ENCODE measurements at regions not wholly inside any gene's neighbourhood (a gene's known extent, or its start where the extent isn't known, plus 50 kb on each side); places are given as distances from the start of the nearest gene placed in this dataset.
"Not testable (repeated sequence)": the region's sequence is repeated elsewhere in the genome, so short reads cannot be mapped to it uniquely, and the experiment has no call there.

DNA sequence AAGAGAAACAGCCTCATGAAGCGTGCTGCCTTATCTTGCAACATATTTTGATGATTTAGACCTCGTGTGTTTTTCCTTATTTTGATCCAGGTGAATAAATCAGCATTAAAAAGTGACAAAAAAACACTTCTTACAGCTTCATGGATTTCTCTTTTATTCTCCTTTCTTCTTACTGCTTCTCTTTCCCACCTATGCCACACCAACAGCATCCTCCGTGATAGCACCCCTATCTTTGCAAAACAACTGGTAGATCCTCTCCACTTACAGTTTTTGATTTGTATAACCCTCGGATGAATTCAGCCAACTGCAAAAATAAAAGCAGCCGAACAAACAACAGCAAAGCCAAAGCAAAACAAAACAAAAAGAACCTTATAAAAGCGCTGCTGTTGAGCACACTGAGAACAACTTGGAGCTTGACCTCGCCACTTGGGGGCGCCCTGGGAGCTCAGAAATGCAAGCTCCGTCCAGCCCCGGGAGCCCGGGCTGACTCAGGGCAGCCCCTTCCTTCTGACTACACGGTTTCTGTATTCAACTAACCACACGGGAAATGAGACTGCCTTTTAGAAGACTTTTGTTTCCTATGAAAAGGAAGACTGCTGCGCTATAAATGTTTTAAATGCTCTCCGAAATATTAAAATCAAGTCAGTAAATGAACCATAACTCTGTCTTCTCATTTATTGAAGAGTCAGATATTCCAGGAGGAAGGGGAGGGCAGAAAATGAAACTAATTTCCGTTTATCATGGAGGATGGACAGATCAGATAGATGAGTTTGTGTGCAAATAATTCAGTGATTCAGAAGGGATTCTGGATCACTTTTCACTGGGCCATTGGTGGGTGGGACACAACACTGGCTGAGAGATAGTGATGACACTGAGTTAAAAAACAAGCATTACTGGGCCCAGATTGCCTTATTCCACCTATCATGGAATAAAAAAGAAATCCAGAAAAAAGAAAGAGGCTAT lies 186.8 kb downstream of the ATP6V0E2 start:
- H3K27me3 ChIP-seq (ENCODE audit: control insufficient read depth, insufficient read depth, low read length); CTCF ChIA-PET; H3K4me3 ChIP-seq (ENCODE audit: low read depth, low read length); DNase-seq (ENCODE audit: low read depth); POLR2A ChIA-PET; H3K36me3 ChIP-seq (ENCODE audit: control insufficient read depth, insufficient read depth, low read length): not testable (repeated sequence)
- TF ChIP-seq, protein P1, sequence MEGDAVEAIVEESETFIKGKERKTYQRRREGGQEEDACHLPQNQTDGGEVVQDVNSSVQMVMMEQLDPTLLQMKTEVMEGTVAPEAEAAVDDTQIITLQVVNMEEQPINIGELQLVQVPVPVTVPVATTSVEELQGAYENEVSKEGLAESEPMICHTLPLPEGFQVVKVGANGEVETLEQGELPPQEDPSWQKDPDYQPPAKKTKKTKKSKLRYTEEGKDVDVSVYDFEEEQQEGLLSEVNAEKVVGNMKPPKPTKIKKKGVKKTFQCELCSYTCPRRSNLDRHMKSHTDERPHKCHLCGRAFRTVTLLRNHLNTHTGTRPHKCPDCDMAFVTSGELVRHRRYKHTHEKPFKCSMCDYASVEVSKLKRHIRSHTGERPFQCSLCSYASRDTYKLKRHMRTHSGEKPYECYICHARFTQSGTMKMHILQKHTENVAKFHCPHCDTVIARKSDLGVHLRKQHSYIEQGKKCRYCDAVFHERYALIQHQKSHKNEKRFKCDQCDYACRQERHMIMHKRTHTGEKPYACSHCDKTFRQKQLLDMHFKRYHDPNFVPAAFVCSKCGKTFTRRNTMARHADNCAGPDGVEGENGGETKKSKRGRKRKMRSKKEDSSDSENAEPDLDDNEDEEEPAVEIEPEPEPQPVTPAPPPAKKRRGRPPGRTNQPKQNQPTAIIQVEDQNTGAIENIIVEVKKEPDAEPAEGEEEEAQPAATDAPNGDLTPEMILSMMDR (IDR thresholded peaks at IDR 0.05; ENCODE audit: insufficient read depth, low read depth, low read length): 0 out of 2 replicates have a peak, but pooled peaks have one; percentile 20

DNA sequence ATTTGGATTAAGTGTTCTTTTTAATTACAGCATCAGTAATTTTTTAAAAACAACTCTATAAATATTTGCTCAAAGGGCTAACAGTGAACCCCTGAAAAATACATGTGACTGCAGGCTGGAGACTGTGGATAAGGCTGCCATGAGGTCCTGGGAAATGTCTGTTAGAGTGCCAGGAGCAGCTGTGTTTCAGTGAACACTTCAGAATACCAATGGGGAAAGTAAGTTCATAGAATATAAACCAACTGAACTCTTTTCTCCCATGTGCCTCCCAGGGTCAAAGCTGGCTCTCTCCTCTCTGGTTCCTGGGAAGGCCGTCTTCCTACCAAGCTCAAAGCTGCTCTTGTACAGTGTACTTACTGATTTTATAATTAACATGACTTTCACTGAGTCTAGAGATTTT lies 189.4 kb downstream of the ATP6V0E2 start:
- CTCF ChIA-PET; H3K27me3 ChIP-seq (ENCODE audit: control insufficient read depth, insufficient read depth, low read length); DNase-seq (ENCODE audit: low read depth); H3K4me3 ChIP-seq (ENCODE audit: low read depth, low read length); POLR2A ChIA-PET; H3K36me3 ChIP-seq (ENCODE audit: control insufficient read depth, insufficient read depth, low read length): not testable (repeated sequence)

DNA sequence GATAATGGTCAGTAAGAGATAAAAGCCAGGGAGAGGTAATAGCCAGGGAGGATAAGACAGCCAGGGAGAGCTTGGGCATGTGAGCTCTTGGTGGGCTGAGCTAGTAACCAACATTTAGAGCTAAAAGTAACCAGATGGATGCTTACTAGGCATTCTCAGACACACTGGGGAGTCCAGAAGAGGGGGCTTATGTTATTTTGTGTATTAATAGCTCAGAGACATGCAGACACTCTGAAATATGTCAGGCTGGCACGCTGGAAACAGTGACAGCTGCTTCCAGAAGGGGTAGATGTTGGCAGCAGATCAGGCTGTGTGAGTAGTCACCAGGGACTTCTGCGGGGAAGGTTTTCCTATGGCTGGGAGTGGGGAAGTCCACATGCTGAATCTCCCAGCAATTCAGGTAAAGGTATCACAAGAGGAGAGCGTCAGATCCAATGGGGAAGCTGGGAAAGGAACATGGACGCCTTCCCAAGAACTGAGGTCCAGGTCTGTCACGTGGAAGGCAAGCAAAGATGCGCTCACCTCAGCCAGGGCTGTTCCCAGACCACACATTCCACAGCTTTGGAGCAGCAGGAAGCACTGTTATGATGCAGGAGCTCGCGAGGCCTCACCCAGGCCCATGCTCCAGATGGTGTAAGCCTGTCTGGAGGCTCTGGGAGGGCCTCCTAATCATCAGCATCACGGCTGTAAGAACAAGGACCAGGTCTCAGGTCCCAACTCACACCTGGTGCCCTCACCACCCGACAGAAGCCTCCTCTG lies 196.0 kb downstream of the ATP6V0E2 start:
- H3K36me3 ChIP-seq (ENCODE audit: control insufficient read depth, insufficient read depth, low read length); CTCF ChIA-PET; H3K27me3 ChIP-seq (ENCODE audit: control insufficient read depth, insufficient read depth, low read length); DNase-seq (ENCODE audit: low read depth); H3K4me3 ChIP-seq (ENCODE audit: low read depth, low read length); POLR2A ChIA-PET: not testable (repeated sequence)

DNA sequence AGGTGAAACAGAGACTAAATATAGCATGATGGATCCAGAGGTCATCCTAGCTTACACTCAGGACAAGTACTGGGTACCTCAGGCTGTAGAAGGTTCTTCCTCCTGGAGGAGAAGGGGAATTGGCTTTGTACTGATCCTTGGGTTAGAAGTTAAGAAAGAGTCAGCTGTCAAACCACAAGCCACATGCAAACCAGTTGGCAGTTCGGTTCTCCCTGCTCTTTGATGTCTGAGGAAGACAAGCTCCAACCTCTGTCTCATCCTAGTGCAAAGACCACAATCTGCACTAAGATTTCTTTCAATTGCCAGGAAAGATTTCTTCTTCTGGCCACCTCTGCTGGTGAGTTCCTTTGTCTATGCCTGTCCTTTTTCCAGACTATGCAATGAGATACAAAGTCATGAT lies 203.8 kb downstream of the ATP6V0E2 start:
- POLR2A ChIA-PET: not testable (repeated sequence)

DNA sequence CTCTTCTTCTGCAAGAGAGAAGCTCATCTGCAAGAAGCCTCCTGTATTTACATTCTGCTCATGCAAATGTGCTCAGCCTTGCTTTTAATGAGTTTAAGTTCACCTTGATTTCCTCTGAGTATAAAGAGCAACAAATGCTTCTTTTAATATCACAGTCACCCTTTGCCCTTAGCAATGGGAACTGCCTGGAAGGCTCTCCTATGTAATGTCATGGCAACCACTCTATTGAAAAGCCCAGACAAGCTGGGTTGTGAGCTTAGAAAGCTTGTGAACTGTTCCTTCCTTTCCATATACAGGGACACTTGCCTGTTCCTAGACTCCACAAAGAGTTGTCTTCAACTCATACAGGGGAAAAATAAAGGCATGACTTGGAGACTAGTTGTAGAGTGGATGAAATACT lies 208.1 kb downstream of the ATP6V0E2 start:
- H3K27me3 ChIP-seq (ENCODE audit: control insufficient read depth, insufficient read depth, low read length); H3K36me3 ChIP-seq (ENCODE audit: control insufficient read depth, insufficient read depth, low read length); H3K4me3 ChIP-seq (ENCODE audit: low read depth, low read length); DNase-seq (ENCODE audit: low read depth); POLR2A ChIA-PET; CTCF ChIA-PET: not testable (repeated sequence)

More for the DNA sequence above, 203.8 kb downstream of the ATP6V0E2 start:
- CTCF ChIA-PET; H3K27me3 ChIP-seq (ENCODE audit: control insufficient read depth, insufficient read depth, low read length); DNase-seq (ENCODE audit: low read depth); H3K36me3 ChIP-seq (ENCODE audit: control insufficient read depth, insufficient read depth, low read length); H3K4me3 ChIP-seq (ENCODE audit: low read depth, low read length): not testable (repeated sequence)

DNA sequence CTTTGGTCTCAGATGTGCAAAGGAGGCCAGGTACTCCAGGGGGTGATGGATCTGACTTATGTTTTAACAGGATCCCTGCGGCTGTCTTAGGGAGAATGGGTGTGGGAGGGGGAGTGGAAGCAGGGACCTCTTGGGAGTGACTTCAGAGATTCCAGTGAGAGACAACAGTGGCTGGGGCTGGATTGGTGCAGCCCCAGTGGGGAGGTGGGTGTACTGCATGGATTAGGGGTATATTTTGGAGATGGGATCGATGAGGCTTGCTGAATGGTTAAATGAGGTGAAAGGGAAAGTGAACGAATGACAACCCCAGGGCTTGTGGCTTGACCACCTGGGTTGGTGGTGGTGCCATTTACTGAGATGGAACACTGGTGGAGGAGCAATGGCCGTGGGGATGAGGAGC lies 211.0 kb downstream of the ATP6V0E2 start:
- DNase-seq (ENCODE audit: low read depth); CTCF ChIA-PET; POLR2A ChIA-PET; H3K27me3 ChIP-seq (ENCODE audit: control insufficient read depth, insufficient read depth, low read length); H3K4me3 ChIP-seq (ENCODE audit: low read depth, low read length); H3K36me3 ChIP-seq (ENCODE audit: control insufficient read depth, insufficient read depth, low read length): not testable (repeated sequence)

DNA sequence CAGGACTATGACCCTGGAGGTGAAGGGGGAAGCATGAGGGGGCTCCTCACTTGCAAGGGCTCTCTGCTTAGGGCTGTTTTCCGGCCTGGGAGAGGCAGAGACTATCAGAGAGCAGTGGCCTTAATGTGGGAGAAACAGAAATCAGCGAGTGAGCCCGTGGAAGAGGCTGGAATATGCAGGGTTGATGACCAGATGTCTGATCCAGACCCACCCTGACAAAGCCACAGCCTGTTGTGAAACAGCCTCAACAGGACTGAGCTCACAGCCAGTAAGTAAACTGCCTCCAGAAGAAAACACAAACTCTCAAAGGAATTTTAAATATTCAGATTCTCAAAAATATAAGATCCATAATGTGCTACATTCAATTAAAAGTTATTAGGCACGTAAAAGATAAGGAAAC lies 213.7 kb downstream of the ATP6V0E2 start:
- CTCF ChIA-PET; POLR2A ChIA-PET; H3K36me3 ChIP-seq (ENCODE audit: control insufficient read depth, insufficient read depth, low read length); DNase-seq (ENCODE audit: low read depth); H3K27me3 ChIP-seq (ENCODE audit: control insufficient read depth, insufficient read depth, low read length); H3K4me3 ChIP-seq (ENCODE audit: low read depth, low read length): not testable (repeated sequence)

DNA sequence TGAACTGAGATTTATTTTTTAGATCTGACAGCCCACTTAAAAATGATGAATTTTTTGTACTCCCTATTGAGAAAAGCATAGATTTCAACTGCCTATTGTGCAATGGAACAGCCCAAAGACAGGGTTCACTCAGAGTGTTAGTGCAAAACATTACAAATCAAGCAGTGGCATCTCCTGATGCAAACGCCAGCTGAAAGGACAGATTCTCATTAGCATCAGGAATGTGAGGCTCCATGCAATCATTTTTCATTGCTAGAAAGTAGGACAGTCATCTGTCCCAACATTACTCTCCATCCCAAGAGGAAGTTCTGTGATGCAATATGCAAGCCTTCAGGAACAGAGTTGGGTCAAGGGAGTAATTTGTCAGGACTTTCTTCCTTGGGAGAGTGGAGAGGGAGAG lies 215.4 kb downstream of the ATP6V0E2 start:
- POLR2A ChIA-PET; DNase-seq (ENCODE audit: low read depth); CTCF ChIA-PET; H3K4me3 ChIP-seq (ENCODE audit: low read depth, low read length); H3K36me3 ChIP-seq (ENCODE audit: control insufficient read depth, insufficient read depth, low read length); H3K27me3 ChIP-seq (ENCODE audit: control insufficient read depth, insufficient read depth, low read length): not testable (repeated sequence)

DNA sequence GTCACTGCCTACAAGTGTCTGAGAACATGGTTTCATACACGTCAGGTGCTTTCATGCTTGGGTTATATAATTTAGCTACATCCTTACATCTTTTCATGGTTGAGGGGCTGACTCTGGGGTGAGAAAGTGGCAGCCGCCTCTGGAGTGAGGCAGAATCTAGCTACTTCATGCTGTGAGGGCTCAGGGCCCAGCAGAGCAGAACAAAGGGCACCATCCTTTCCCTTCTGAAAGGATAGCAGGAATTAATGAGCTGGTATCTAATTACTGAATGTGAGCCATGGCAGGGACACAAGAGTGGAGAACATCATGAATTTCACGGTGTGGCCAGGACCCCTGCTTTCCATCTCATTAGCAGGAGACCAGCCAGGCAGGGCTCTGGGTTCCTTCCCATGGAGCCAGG lies 217.0 kb downstream of the ATP6V0E2 start:
- POLR2A ChIA-PET; DNase-seq (ENCODE audit: low read depth); CTCF ChIA-PET; H3K4me3 ChIP-seq (ENCODE audit: low read depth, low read length); H3K36me3 ChIP-seq (ENCODE audit: control insufficient read depth, insufficient read depth, low read length); H3K27me3 ChIP-seq (ENCODE audit: control insufficient read depth, insufficient read depth, low read length): not testable (repeated sequence)

DNA sequence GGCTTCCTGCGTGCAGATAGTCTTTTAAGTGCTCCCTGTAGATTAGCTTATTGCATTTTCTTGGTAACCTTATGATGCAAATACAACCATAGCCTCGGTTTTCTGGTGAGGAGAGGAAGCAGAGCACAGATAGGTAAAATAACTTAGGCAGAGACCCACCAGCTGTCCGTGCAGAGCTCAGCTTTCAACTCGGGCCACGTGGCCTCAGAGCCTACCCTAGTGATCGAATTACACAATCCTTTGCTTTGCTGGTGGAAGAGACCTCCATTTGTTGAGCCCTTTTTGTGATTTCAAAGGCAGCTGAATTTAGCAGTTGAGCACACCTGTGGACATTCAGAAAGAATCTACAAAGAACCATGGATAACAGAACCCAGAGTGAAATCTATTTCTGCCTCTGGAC lies 220.1 kb downstream of the ATP6V0E2 start:
- H3K4me3 ChIP-seq (ENCODE audit: low read depth, low read length); H3K27me3 ChIP-seq (ENCODE audit: control insufficient read depth, insufficient read depth, low read length); POLR2A ChIA-PET; CTCF ChIA-PET; DNase-seq (ENCODE audit: low read depth); H3K36me3 ChIP-seq (ENCODE audit: control insufficient read depth, insufficient read depth, low read length): not testable (repeated sequence)

DNA sequence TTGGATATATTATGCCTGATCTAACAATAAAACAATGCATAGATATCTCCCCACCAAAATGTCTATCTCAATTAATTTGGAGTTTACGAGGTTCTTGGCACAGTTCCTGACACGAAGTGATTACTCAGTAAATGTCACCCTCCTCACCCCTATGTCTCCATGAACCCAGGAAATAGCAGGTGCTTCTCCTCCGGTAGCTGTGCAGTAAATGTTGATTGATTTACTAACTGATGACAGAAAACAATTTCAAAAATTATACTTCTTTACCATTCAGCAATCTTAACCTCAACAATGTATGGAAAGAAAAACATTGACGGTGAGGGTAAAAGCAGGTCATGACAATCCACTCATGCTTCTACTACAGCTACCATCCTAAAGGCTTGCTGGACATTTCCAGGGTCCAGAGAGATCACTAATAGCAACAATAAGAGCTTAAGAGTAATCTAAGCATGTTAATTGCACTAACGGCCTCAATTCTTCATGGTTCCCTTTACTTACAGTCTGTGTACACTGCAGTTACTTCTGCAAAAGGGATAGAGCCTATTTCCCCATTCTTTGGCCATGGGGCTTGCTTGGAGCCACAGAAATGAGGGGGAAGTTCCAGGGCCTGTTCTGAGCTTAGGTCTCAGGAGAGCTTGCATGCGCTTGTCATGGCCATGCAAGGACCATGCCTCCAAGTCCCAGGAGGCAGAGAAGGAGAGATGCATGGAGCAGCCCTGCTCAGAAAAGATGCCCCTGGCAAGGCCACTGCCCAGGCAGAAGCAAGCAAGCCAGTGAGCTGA lies 222.6 kb downstream of the ATP6V0E2 start:
- POLR2A ChIA-PET; H3K36me3 ChIP-seq (ENCODE audit: control insufficient read depth, insufficient read depth, low read length); H3K27me3 ChIP-seq (ENCODE audit: control insufficient read depth, insufficient read depth, low read length); DNase-seq (ENCODE audit: low read depth); CTCF ChIA-PET; H3K4me3 ChIP-seq (ENCODE audit: low read depth, low read length): not testable (repeated sequence)

All from BJ (cell line).